Heart left ventricle (tissue), 16 donors: ENCODE measurements at regions not wholly inside any gene's neighbourhood (a gene's known extent, or its start where the extent isn't known, plus 50 kb on each side); places are given as distances from the start of the nearest gene placed in this dataset.

Experiments used
- ATAC-seq, 4 donors: fragments of 200-7000 bp; cut with Tn5 transposase; one replicate each; pipeline ENCODE4 v1.9.1; 2020 to 2022; ENCODE audit warnings: moderate library complexity in 4 of 4, mild to moderate bottlenecking in 3 of 4, moderate number of reproducible peaks in 1 of 4
- DNase-seq, 5 donors: peaks; one replicate each; pipeline ENCODE4 v3.0.0-alpha.2; 2020
- H3K27ac ChIP-seq, 12 donors: fragments of 200-600 bp; sonication (generic) in 4 of 12; one replicate each; pipeline versions ENCODE4 v1.5.0 to v1.8.0; 2016 to 2022; ENCODE audit warnings: mild to moderate bottlenecking in 2 of 12
- H3K27me3 ChIP-seq, 9 donors: fragments of 200-600 bp; sonication (generic) in 2 of 9; one replicate each; pipeline versions ENCODE4 v1.5.1 to v1.8.0; 2016 to 2022; ENCODE audit warnings: mild to moderate bottlenecking in 3 of 9
- H3K36me3 ChIP-seq, 9 donors: fragments of 200-600 bp; sonication (generic) in 2 of 9; one replicate each; pipeline versions ENCODE4 v1.5.0 to v1.8.0; 2018 to 2022; ENCODE audit warnings: mild to moderate bottlenecking in 2 of 9
- H3K4me1 ChIP-seq, 12 donors: fragments of 200-600 bp; sonication (generic) in 4 of 12; one replicate each; pipeline versions ENCODE4 v1.5.0 to v1.8.0; 2016 to 2022; ENCODE audit warnings: mild to moderate bottlenecking in 3 of 12
- H3K4me3 ChIP-seq, 12 donors: fragments of 200-600 bp; sonication (generic) in 4 of 12; one replicate each; pipeline versions ENCODE4 v1.5.0 to v1.8.0; 2017 to 2022; ENCODE audit warnings: mild to moderate bottlenecking in 9 of 12, moderate library complexity in 4 of 12
- H3K9me3 ChIP-seq, 12 donors: fragments of 200-600 bp; sonication (generic) in 4 of 12; one replicate each; pipeline versions ENCODE4 v1.5.0 to v1.8.0; 2016 to 2022; ENCODE audit warnings: mild to moderate bottlenecking in 1 of 12
- CTCF ChIP-seq, 12 donors: fragments of 200-600 bp; sonication (generic) in 4 of 12; IDR thresholded peaks; one replicate each; pipeline versions ENCODE4 v1.5.0 to v1.8.0; 2018 to 2022; ENCODE audit warnings: antibody characterized with exemption in 12 of 12, mild to moderate bottlenecking in 5 of 12
- POLR2A ChIP-seq, 2 donors: fragments of 450-650 bp; IDR thresholded peaks; one replicate each; pipeline ENCODE4 v1.6.1; 2017; ENCODE audit warnings: antibody characterized with exemption in 2 of 2, mild to moderate bottlenecking in 2 of 2, moderate library complexity in 2 of 2
- WGBS, 4 donors: extraction: QIAGEN DNeasy Blood & Tissue Kit in 2 of 4; methylation state at CpG; one replicate each; pipeline versions ENCODE4 v1.1.5 to v1.1.7; 2013 to 2018; 5-methylcytosine and 5-hydroxymethylcytosine counted together
- intact Hi-C, 10 donors: fragments of 100-400 bp; cut with DNase I; formaldehyde crosslinking; loops; one replicate each; pipeline versions ENCODE4 v1.11.1 to v1.14.2; 2022
- donor health status: ischemic (EF 13 %, LVEDD 7.1; RV severe dilation, severe dysfunction).
- donor health status: healthy with polysubstance abuse.
- donor health status: DM: no; HTN: yes; CAD: no.
- donor health status: DM: no; HTN: no; CAD: no.
- donor health status: ischemic (EF 25% LVEDD 6.9; RV normal size, moderate dysfunction).
- donor health status: ischemic (EF 25% LVEDD 5.7; RV mildly dilated, moderate dysfunction).
- donor health status: healthy.
- donor health status: DM: yes; HTN: yes; CAD: no.
- donor health status: ischemic (EF 35%, LVEDD 5.7; RV mildly dilated, moderate dysfunction).
- donor health status: nonischemic (EF 11% LVEDD 7.7; RV severe dilation, severe dysfunction).
- donor health status: DM: yes; HTN: yes; CAD: no.
- donor health status: PGD.
- donor health status: ischemic (EF 29% LVEDD 5.4; RV normal size, mild dysfunction).
- donor health status: nonischemic (EF 23%, LVEDD 6.1; RV moderate dilation, normal function).

- 77 to 82% (median 78%) methylated on average over 5 of the region's 5 CpGs for WGBS, 4 donors
- Histone ChIP-seq H3K36me3 (no peaks in the 10 kb centered on the region), H3K27ac (no peak overlapping the region), H3K4me1 (no peaks in the 10 kb centered on the region), H3K9me3 (peaks cover 0 to 13% (median 0%) of the 10 kb centered on the region in 12 donors), H3K27me3 (no peaks in the 10 kb centered on the region), H3K4me3 (no peak overlapping the region)
- DNase-seq, result no peak
- intact Hi-C loops, result no loop called here
- TF ChIP-seq POLR2A (IDR thresholded peaks at IDR 0.05) (no peak), CTCF (IDR thresholded peaks at IDR 0.05) (no peak)
- no peak for ATAC-seq
These were observed 431.8 kb downstream of the SOCS6 start for GRCh38 chr18:70720607-70721006.

- no peaks in the 10 kb centered on the region for H3K9me3 ChIP-seq
- TF ChIP-seq CTCF (IDR thresholded peaks at IDR 0.05) (no peak), POLR2A (IDR thresholded peaks at IDR 0.05) (no peak)
- no peaks in the 10 kb centered on the region for H3K27me3 ChIP-seq
- intact Hi-C loops, result no loop called here
- ATAC-seq (no peak), DNase-seq (no peak)
- WGBS, 4 donors, result 79 to 84% (median 81%) methylated on average over 3 of the region's 3 CpGs
- no peaks in the 10 kb centered on the region for H3K36me3 ChIP-seq
- H3K27ac ChIP-seq, result no peak overlapping the region
- H3K4me3 ChIP-seq, result no peak overlapping the region
- no peaks in the 10 kb centered on the region for H3K4me1 ChIP-seq
These were observed 420.9 kb downstream of the SOCS6 start for GRCh38 chr18:70709720-70710119.

- WGBS, 4 donors, result 35 to 55% (median 52%) methylated on average over 4 of the region's 4 CpGs
- DNase-seq (no peak), ATAC-seq (no peak)
- Histone ChIP-seq H3K27me3 (no peaks in the 10 kb centered on the region), H3K9me3 (no peaks in the 10 kb centered on the region), H3K27ac (no peak overlapping the region), H3K36me3 (no peaks in the 10 kb centered on the region), H3K4me3 (no peak overlapping the region), H3K4me1 (no peaks in the 10 kb centered on the region)
- intact Hi-C loops, result no loop called here
- TF ChIP-seq CTCF (IDR thresholded peaks at IDR 0.05) (no peak), POLR2A (IDR thresholded peaks at IDR 0.05) (no peak)
These were observed 420.3 kb downstream of the SOCS6 start for GRCh38 chr18:70709144-70709543.

- Histone ChIP-seq H3K36me3 (no peaks in the 10 kb centered on the region), H3K27ac (no peak overlapping the region), H3K9me3 (no peaks in the 10 kb centered on the region), H3K27me3 (no peaks in the 10 kb centered on the region), H3K4me1 (no peaks in the 10 kb centered on the region), H3K4me3 (no peak overlapping the region)
- ATAC-seq (no peak), DNase-seq (no peak)
- intact Hi-C loops, result no loop called here
- TF ChIP-seq POLR2A (IDR thresholded peaks at IDR 0.05) (no peak), CTCF (IDR thresholded peaks at IDR 0.05) (no peak)
- 60 to 66% (median 63%) methylated on average over 3 of the region's 3 CpGs for WGBS, 4 donors
These were observed 417.1 kb downstream of the SOCS6 start for GRCh38 chr18:70705831-70706416.
